HG02678 (cell line): ENCODE measurements at regions not wholly inside any gene's neighbourhood (a gene's known extent, or its start where the extent isn't known, plus 50 kb on each side); places are given as distances from the start of the nearest gene placed in this dataset.
"Not testable (repeated sequence)": the region's sequence is repeated elsewhere in the genome, so short reads cannot be mapped to it uniquely, and the experiment has no call there.

Experiments
- ATAC-seq: cut with Tn5 transposase; IDR thresholded peaks from one replicate; pipeline ENCODE4 v1.9.1; 2021; ENCODE audit warnings: mild to moderate bottlenecking, moderate library complexity; ENCODE audit not compliant: unreplicated experiment

- ATAC-seq: no peak
These were observed 53.6 kb downstream of the ARF6 start for GRCh38 chr14:49946320-49947141.

GRCh38 chr14:49947506-49947905 is 54.6 kb downstream of the ARF6 start:
- ATAC-seq: no peak

- no peak for ATAC-seq
These were observed 57.7 kb downstream of the ARF6 start for GRCh38 chr14:49950275-49951228.

- ATAC-seq: no peak
These were observed 58.3 kb downstream of the ARF6 start for GRCh38 chr14:49951229-49951607.

GRCh38 chr14:49951691-49952345 is 58.9 kb downstream of the ARF6 start:
- no peak for ATAC-seq

GRCh38 chr14:49953196-49953595 is 60.3 kb downstream of the ARF6 start:
- ATAC-seq: no peak

GRCh38 chr14:49954171-49954631 is 61.3 kb downstream of the ARF6 start:
- no peak for ATAC-seq

- no peak for ATAC-seq
These were observed 62.1 kb downstream of the ARF6 start for GRCh38 chr14:49955024-49955423.

- no peak for ATAC-seq
These were observed 64.4 kb downstream of the ARF6 start for GRCh38 chr14:49957089-49957852.

- ATAC-seq: peak; percentile 66
These were observed 67.0 kb downstream of the ARF6 start for GRCh38 chr14:49959822-49960408.

GRCh38 chr14:49960453-49960852 is 67.6 kb downstream of the ARF6 start:
- ATAC-seq: peak; percentile 13

GRCh38 chr14:49961270-49962222 is 68.7 kb downstream of the ARF6 start:
- no peak for ATAC-seq

- peak; percentile 40 for ATAC-seq
These were observed 69.7 kb downstream of the ARF6 start for GRCh38 chr14:49962621-49963020.

GRCh38 chr14:49965068-49965651 is 72.3 kb downstream of the ARF6 start:
- not testable (repeated sequence) for ATAC-seq

- ATAC-seq: no peak
These were observed 73.5 kb downstream of the ARF6 start for GRCh38 chr14:49966304-49966809.

GRCh38 chr14:49966971-49967630 is 74.2 kb downstream of the ARF6 start:
- no peak for ATAC-seq

- ATAC-seq: no peak
These were observed 77.1 kb downstream of the ARF6 start for GRCh38 chr14:49969961-49970360.
